ENCODE measurements at regions not wholly inside any gene's neighbourhood (a gene's known extent, or its start where the extent isn't known, plus 50 kb on each side); places are given as distances from the start of the nearest gene placed in this dataset.

- Histone ChIP-seq H3K4me3 (ENCODE audit: control insufficient read depth in 2 of 3, extremely low read depth in 1 of 3, insufficient read depth in 2 of 3, low read depth in 1 of 3, low read length in 3 of 3) (no peak overlapping the region), H3K27ac (ENCODE audit: control insufficient read depth, insufficient read depth, low read length) (no peak overlapping the region), H4K20me1 (ENCODE audit: control insufficient read depth, extremely low read depth, insufficient read depth, low read length) (no peaks in the 10 kb centered on the region), H3K79me2 (ENCODE audit: control insufficient read depth, insufficient read depth, low read length) (no peaks in the 10 kb centered on the region), H3K4me2 (ENCODE audit: control insufficient read depth, extremely low read depth, insufficient read depth, low read depth, low read length) (no peak overlapping the region), H3K4me1 (ENCODE audit: control insufficient read depth, extremely low read depth, insufficient read depth, low read length) (no peaks in the 10 kb centered on the region), H3K36me3 (ENCODE audit: control insufficient read depth in 2 of 2, extremely low read depth in 1 of 2, insufficient read depth in 2 of 2, low read length in 2 of 2) (no peaks in the 10 kb centered on the region), H3K9me1 (ENCODE audit: control insufficient read depth, extremely low read depth, insufficient read depth, low read length) (no peaks in the 10 kb centered on the region), H3K9me3 (ENCODE audit: control insufficient read depth, low read depth, low read length) (no peaks in the 10 kb centered on the region), H3K9ac (ENCODE audit: control insufficient read depth, extremely low read depth, insufficient read depth, low read length) (no peak overlapping the region), H2AFZ (ENCODE audit: control insufficient read depth, low read length) (no peak overlapping the region), H3K27me3 (ENCODE audit: control insufficient read depth, extremely low read depth, insufficient read depth, low read length) (no peaks in the 10 kb centered on the region)
- dilution Hi-C loops (cut with MboI; ENCODE audit: extremely low pct_ligation_motif_present, low sequenced_read_pairs): no loop called here
- TF ChIP-seq EZH2 (IDR thresholded peaks at IDR 0.05; ENCODE audit: low read length) (no peak), CTCF (optimal IDR thresholded peaks at IDR 0.05 in 1 of 3, IDR thresholded peaks at IDR 0.05 in 1 of 3, conservative IDR thresholded peaks at IDR 0.05 in 1 of 3; ENCODE audit: extremely low read depth in 1 of 3, insufficient read depth in 2 of 3, low read length in 3 of 3) (no peak)
- no peak for FAIRE-seq
- DNase-seq (ENCODE audit: low read depth, low spot score): no peak
These were observed 271.7 kb upstream of the ZC3H12C start for GRCh38 chr11:109821511-109821910.

- dilution Hi-C loops (cut with MboI; ENCODE audit: extremely low pct_ligation_motif_present, low sequenced_read_pairs): no loop called here
- H3K4me1 ChIP-seq (ENCODE audit: control insufficient read depth, extremely low read depth, insufficient read depth, low read length): no peaks in the 10 kb centered on the region
- no peaks in the 10 kb centered on the region for H4K20me1 ChIP-seq (ENCODE audit: control insufficient read depth, extremely low read depth, insufficient read depth, low read length)
- no peak overlapping the region for H3K4me2 ChIP-seq (ENCODE audit: control insufficient read depth, extremely low read depth, insufficient read depth, low read depth, low read length)
- H3K9me3 ChIP-seq (ENCODE audit: control insufficient read depth, low read depth, low read length): no peaks in the 10 kb centered on the region
- H3K36me3 ChIP-seq (ENCODE audit: control insufficient read depth in 2 of 2, extremely low read depth in 1 of 2, insufficient read depth in 2 of 2, low read length in 2 of 2): no peaks in the 10 kb centered on the region
- no peak overlapping the region for H3K4me3 ChIP-seq (ENCODE audit: control insufficient read depth in 2 of 3, extremely low read depth in 1 of 3, insufficient read depth in 2 of 3, low read depth in 1 of 3, low read length in 3 of 3)
- H3K9ac ChIP-seq (ENCODE audit: control insufficient read depth, extremely low read depth, insufficient read depth, low read length): no peak overlapping the region
- TF ChIP-seq EZH2 (IDR thresholded peaks at IDR 0.05; ENCODE audit: low read length) (no peak), CTCF (optimal IDR thresholded peaks at IDR 0.05 in 1 of 3, IDR thresholded peaks at IDR 0.05 in 1 of 3, conservative IDR thresholded peaks at IDR 0.05 in 1 of 3; ENCODE audit: extremely low read depth in 1 of 3, insufficient read depth in 2 of 3, low read length in 3 of 3) (no peak)
- H3K79me2 ChIP-seq (ENCODE audit: control insufficient read depth, insufficient read depth, low read length): no peaks in the 10 kb centered on the region
- H3K27me3 ChIP-seq (ENCODE audit: control insufficient read depth, extremely low read depth, insufficient read depth, low read length): no peaks in the 10 kb centered on the region
- DNase-seq (ENCODE audit: low read depth, low spot score): no peak
- H3K27ac ChIP-seq (ENCODE audit: control insufficient read depth, insufficient read depth, low read length): no peak overlapping the region
- no peaks in the 10 kb centered on the region for H3K9me1 ChIP-seq (ENCODE audit: control insufficient read depth, extremely low read depth, insufficient read depth, low read length)
- FAIRE-seq: no peak
- H2AFZ ChIP-seq (ENCODE audit: control insufficient read depth, low read length): no peak overlapping the region
These were observed 270.6 kb upstream of the ZC3H12C start for GRCh38 chr11:109822436-109823102.
